GM19023 (cell line): ENCODE measurements at regions not wholly inside any gene's neighbourhood (a gene's known extent, or its start where the extent isn't known, plus 50 kb on each side); places are given as distances from the start of the nearest gene placed in this dataset.

Experiments
- ATAC-seq: cut with Tn5 transposase; IDR thresholded peaks from one replicate; pipeline ENCODE4 v1.9.1; 2021; ENCODE audit warnings: mild to moderate bottlenecking, moderate library complexity; ENCODE audit not compliant: unreplicated experiment

DNA sequence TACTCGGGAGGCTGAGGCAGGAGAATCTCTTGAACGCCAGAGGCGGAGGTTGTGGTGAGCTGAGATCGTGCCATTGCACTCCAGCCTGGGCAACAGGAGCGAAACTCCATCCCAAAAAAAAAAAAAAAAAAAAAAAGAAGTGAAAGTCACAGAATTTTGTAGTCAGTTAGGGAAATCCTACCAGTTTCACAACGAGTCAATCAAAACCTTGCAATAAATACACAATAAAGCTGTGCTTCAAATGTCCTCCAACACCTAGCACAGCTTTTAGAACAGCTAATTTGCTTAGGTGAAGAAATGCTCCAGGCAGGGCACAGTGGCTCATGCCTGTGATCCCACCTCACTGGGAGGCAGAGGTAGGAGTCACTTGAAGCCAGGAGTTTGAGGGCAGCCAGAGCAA lies 112.8 kb upstream of the ATF7IP start:
- ATAC-seq: no peak

DNA sequence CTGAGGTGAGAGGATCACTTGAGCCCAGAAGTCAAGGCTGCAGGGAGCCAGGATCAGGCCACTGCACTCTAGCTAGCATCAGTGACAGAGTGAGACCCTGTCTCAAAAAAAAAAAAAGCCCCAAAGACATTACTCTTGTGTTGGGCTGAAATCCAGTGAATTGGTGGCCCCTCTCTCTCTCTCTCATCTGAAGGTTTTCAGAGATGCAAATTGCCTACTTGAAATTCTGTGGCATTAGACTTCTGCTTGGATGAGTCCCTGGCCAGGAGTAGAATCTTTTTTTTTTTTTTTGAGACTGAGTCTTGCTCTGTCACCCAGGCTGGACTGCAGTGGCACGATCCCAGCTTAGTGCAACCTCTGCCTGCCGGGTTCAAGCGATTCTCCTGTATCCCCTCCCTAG lies 112.0 kb upstream of the ATF7IP start:
- ATAC-seq: no peak

DNA sequence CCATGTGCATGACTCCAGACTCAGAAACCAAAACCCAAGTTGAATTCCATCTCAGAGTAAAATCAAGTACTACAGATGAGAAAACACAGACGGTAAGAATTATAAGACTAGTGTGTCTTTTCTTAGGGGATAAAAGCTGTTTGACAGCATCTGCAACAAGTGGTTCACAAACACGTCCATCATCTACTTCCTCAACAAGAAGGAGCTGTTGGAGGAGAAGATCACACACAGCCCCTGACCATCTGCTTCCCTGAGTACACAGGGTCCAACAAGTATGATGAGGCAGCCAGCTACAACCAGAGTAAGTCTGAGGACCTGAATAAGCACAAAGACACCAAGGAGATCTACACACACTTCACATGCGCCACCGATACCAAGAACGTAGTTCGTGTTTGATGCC lies 110.7 kb upstream of the ATF7IP start:
- no peak for ATAC-seq

DNA sequence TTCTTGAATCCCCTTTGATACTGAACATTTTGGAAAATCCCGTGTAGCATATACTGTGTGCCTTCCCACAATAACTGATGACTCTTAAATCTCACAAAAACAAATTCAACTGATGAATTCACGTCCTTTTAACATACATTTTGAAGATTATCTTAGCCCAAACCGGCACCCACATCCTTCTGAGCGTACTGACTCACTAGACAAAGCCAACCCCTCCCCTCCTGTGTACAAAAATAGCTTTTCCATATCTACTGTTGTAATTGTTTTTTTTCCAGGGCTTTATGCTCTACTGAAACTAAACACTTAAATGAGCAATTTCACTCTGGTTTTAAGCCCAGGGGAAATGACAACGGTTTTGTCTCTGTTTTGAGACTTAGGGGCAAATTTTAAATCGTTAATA lies 109.4 kb upstream of the ATF7IP start:
- ATAC-seq: no peak

DNA sequence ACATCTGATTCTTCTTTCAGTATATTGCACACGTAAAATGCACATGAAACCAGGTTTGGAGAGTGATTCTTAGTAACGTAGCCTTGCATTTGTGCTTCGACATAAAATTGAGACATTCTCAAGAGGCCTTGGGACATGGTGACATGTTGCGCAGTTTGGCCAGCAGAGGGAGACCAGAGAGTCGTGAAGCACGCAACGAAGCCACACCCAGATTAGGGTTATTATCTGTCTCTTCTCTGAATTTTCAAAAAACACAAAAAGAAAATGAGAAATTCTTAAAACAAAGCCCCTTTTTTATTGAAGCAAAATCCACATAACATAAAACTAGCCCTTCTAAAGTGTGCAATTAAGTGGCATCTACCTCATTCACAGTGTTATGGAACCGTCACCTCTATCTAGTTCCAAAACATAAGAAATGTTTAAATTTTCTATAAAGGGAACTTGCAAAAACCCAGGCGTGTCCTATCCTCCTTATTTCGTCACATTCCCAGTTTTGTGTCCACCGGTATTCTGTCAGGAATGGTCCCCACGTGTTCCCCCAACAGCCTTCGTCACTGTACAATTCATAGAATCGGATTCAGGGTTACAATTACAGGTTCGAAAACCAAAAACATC lies 108.8 kb upstream of the ATF7IP start:
- ATAC-seq: peak; percentile 51

DNA sequence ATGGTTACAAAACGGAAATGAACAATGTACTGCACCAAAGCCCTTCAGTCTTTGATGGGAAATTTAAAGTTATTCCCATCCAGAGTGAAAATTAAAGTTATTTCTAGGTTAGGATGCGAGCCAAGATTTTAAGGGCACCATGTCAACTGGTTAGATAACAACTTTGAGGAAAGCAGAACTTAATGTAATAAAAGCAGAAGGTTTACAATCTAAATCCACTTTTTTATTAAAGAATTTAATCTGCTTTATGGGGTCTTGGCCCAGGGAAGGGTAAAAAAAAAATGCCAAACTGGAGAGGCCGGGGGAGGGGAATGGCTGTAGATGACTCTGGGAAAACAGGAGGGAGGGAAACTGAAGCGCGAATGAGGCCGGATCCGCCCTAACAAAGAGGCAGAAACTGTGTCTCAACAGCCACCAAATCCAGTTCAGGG lies 108.2 kb upstream of the ATF7IP start:
- ATAC-seq: no peak

DNA sequence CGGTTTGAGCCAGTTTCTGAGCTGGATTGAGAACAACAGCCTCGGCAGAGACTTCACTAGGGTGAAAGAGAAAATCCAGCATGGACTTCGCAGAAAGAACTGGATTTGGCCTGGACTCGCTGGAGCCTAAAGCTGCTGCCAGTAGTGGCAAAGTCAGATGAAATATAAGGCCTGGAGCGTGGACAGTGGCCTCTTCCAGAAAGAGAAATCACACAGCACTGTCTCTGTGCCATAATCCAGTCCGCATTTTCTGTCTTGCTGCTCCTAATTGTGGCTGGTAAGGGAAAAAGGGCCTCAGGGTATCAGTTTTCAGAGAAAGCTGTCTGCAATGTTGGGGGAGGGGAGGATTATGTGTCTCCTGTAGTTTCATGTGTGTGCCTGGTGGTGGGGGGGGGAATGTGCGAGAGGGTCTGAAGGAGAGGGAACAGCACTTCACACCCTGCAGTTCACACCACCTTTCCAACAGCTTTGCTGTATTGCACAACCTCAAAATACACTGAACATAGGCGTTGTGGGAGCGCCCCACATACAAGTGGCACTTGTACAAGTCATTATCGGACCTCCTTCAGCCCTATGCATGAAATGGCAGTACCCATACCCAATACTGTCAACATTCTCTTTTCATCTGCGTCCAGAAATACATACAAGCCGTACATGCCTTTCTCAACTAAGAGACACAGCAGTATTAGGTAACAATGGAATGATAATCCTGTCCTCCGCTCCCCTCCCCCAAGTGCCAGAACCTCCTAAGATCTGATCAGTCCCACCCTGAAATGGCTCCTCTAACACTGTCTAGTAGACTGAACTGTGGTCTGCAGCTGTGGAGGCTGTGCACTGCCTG lies 107.5 kb upstream of the ATF7IP start:
- ATAC-seq: peak; percentile 72

DNA sequence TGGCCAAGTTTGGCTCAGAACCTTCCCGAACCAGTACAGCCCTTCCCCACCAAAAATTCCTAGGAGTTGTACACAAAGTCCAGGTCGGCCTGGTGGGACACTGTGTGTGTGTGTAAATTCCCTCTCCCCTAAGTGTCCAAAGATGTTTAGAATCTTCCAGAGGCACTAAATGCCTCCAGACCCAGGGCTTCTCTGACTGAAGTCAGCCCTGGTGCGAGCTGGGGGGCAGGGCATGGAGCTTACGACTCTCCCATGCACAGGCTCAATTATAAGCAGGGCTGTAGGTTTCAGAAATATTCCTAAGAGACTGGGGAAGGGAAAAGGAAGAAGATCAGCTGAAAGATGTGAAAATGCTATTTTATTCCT lies 106.9 kb upstream of the ATF7IP start:
- ATAC-seq: no peak

DNA sequence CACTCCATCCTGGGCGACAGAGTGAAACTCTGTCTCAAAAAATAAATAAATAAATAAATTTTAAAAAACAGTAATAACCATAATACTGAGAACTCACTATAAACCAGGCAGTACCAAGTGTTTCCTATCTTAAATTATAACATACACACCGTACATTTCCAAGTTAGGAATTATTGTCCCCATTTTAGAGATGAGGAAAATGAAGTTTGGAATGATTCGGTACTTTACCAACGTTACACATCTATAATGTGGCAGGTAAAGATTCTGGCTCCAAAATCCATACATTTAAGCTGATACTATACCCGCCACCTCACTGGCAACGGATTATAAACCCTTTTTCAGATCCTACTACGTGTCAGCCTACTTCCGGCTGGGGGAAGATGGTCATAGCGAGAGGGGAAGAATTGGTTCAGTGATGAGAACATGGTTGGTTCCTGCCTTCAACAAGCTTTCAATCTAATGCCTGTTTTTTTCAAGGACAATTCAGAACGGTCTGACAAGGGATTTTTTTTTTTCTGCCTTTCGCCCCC lies 105.9 kb upstream of the ATF7IP start:
- no peak for ATAC-seq

DNA sequence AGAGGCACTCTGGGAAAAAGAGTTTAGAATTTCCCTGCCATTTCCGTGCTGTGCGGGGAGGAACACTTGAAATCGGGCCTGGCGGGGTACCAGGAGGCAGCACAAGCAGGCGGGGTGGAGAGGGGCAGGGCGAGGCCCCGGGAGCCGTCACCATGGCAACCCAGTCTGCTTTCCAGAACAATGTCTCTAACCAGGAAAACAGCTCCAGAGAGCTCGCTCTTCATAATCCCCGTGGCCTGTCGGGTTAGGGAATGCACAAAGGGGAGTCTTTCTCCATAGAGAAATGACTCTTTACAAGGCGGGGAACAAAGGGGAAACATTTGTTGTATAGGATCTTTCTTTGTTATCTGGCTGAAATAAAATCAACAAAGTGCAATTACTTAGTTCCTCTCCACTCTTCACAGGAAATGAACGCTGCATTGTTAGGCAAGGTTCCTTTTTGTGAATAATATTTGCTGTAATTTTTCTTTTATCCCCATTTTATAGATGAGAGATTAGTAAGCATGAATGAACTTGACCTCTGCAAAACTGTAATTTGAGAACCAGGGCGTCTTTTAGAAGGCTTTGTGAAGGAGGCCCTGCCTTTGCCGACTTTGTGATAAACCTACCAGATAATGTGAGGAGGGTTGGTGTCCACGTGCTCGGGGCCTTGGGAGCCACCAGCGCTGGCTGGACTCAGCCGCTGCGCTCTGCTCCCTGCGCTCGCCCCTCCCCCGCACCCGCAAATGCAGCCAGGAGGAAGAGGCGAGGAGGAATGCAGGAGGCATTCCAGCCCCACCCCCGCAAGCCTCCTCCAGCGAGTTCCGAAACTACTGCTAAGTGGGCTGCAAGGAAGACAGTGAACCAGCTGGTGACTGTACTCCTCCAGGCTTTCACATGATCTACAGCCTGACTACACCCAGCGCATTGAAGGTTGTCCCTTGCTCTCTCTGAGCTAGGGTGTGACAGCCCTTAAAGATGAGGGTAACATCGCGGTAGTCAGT lies 105.2 kb upstream of the ATF7IP start:
- ATAC-seq: no peak

DNA sequence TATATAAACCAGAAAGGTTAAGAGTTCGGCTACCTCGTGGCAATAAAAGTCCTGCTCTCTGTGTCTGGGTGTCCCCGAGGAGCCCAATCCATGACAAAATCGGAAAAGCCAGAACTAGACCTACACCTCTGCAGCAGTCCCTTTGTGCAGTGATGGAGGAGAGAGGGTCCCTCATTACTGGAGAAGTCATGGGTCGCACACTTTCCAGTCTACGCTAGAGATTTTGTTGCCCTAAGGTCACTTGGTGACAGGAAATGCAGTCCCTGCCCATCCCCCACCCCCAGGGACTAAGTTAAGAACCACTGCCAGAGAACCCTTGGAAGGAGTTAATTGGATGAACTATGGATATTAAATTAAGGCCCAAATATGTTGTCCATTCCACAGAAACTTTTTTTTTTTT lies 104.4 kb upstream of the ATF7IP start:
- ATAC-seq: no peak

DNA sequence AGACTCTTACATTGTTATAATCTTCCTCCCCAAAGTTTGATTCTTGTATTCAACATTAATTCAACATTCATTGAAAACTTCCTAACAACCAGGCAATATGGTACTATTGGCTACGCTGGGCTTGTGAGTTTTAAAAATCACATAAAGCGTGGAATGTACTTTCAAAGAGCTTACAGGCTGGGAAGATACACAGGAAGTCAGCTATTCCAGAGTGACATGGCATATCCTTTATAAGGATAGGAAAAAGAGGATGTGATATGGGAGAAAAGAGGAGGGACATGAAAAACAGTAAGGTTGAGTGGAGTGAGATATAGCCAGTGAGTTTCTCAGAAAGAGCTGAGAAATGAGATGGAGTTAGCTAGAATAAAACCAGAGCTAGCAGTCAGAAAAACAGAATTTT lies 103.6 kb upstream of the ATF7IP start:
- ATAC-seq: no peak

DNA sequence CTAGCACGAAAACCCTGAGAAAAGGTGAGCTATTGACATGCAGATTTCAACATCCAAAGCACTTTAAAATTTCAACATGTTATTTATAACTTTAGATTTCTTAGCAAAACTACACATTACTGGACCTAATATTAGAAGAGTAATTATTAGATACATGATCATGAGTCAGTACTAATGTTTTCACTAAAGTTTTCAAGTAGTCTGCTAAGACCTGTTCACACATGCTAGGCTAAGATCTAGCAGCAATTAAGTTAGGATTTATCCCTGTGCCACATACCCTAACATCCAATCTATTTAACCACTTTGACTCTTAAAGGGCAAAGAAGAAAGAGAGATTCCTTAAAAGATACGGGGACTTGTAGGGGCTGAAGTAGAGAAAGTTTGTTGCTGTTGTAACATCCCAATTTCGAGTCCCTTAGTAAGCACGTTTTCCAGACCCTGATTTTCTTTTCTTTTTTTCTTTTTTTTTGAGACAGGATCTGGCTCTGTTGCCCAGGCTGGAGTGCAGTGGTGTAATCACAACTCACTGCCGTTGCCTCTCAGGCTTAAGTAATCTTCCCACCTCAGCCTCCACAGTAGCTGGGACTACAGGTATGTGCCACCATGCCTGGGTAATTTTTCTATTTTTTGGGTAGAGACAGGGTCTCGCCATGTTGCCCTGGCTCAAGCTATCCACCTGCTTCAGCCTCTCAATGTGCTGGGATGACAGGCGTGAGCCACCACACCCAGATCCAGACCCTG lies 102.5 kb upstream of the ATF7IP start:
- ATAC-seq: no peak

DNA sequence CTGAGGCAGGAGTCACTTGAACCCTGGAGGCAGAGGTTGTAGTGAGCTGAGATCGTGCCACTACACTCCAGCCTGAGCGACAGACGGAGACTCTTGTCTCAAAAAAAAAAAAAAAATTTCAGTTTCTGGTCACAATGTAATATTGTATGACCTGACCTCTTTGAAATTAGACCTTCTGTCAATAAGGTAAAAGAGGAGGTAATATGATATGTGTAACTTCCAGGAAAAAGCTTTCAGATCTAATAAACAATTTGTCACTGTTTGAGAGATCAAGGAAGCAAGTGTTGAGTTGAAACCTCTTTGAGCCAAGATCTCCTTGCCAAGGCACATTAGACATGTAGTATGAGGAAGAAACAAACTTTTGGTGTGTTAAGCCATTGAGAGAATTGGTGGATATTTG lies 101.7 kb upstream of the ATF7IP start:
- ATAC-seq: no peak

DNA sequence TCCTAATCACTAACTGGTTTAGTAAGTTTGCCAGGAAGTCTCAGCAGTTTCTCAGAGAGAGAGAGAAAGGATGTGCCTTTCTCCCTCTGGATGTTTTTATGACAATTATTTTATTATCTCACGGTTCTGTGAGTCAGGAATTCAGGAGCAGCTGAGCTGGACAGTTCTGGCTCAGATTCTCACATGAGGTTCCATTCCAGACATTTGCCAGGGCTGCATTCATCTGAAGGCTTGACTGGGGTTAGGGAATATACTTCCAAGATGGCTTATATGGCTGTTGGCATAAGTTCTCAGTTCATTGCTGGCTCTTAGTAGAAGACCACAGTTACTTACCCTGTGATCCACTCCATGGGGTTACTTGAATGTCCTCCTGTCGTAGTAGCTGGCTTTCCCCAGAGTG lies 101.2 kb upstream of the ATF7IP start:
- ATAC-seq: no peak

DNA sequence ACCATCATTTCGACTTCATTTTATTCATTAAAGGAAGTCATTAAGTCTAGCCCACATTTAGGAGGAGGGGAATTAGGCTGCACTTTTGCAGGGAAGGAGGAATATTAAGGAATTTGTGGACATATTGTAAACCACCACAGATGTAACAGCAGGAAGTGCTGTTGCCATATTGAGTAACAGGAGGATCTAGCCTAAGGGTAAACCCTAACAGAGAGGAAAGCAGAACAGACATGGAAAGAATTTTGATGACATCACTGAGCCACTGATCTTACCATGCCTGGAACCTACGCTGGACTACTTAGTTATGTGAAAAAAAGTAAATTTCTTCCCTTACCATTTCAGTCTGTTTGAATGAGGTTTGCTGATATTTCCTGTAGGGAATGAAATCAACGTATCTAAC lies 100.7 kb upstream of the ATF7IP start:
- ATAC-seq: no peak

DNA sequence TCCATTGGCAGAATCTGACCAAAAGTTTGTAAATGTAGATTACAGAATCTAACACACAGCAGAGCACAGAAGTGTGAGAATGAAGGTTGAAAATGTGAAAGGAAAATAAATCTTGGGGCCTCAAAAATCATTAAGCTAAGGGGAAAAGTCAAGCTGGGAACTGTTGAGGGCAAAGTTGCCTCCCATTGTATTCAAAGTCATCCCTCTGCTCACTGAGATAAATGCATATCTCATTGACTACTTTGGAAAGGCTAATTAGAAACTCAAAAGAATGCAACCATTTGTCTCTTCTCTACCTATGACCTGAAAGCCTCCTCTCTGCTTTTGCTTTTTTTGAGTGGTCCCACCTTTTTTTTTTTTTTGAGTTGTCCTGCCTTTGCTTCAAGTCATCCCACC lies 97.4 kb upstream of the ATF7IP start:
- ATAC-seq: no peak

DNA sequence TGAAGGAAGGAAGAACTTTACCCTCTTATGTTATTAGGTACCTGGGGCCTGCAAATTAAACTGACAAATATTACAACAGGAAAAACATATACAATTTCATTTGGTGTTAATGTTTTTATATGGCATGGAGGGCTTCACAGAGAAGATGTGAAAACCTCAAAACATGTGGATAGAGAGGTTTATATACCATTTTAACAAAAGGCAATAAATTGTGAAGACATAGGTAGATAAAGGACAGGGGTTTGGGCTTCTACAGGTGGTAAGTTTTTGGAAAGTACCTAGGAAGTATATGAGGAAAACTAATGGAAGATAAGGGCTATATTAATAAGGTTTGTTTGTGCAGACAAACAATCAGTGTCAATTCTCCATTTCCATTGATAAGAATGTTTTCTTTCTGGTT lies 95.1 kb upstream of the ATF7IP start:
- no peak for ATAC-seq

DNA sequence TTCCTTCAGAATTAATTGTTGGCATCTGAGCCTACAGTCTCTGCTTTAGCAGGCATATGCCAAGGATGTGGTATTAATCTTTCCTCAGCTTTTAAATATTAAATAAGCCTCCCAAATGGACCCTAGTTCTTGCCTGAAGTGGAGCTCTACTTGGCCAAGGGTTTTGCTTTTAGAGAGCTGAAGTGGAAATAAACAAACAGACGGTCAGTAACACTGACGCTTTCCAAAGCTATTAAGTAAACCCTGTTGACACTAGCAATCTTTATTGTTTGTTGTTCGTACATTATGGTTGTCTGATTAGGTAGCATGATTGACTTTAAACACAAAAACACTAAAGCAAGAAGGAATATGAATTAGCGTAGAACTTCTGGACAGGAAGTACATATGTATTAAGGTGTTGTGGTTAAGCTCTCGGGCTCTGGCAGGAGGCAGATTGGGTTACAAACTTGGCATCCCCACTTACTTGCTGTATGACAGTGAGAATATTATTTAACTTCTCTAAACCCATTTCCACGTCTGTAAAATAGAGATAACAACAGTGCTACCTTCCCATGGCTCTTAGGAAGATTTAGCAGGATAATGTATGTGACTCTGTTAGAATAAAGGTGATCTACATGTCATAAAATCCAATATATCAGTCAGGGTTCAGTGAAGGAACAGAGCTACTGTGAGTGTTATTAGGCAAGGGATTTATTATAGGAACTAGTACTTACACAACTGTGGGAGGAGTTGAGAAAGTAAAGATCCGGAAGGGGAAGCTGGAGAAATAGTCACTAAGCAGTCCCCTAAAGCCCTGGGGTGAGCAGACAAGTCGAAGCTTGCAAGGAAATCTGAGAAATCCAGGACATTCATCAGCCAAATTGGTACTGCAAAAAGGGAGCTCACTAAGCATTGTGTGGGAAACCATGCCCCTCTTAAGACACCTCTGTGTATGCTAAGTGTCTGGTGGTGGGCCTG lies 92.2 kb upstream of the ATF7IP start:
- ATAC-seq: no peak

DNA sequence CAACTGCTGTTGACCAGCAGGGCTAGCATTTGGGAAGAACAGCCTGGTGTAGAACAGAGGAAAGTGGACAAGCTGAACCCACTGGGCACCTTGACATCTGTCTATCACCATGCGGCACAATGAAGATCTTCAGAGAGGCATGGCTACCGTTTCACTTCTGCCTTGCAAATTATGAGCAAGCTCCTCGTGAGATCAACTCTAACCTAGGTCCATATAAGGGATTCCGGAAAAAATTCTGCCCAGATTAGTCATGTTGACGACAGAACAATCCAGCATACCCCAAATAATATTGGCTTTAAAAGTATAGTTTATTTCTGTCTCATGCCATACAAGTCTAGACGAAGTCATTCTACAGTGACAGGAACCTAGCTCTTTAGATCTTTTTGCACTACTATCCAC lies 91.6 kb upstream of the ATF7IP start:
- ATAC-seq: no peak
